ENCODE measurements at regions not wholly inside any gene's neighbourhood (a gene's known extent, or its start where the extent isn't known, plus 50 kb on each side); places are given as distances from the start of the nearest gene placed in this dataset.

GRCh38 chr1:200275415-200275814 lies 134.4 kb downstream of the ZNF281 start (continued):
- no peak for TF ChIP-seq ZNF225 (CRISPR knock-in tag; IDR thresholded peaks at IDR 0.05)
- no peak for TF ChIP-seq SMYD3 (CRISPR knock-in tag; IDR thresholded peaks at IDR 0.05)
- peak; percentile 74 for TF ChIP-seq PAXIP1 (CRISPR knock-in tag; conservative IDR thresholded peaks at IDR 0.05)
- TF ChIP-seq MEIS2 (CRISPR knock-in tag; IDR thresholded peaks at IDR 0.05) = no peak
- TF ChIP-seq SNAPC4 (CRISPR knock-in tag; IDR thresholded peaks at IDR 0.05) = no peak
- no peak for TF ChIP-seq SCMH1 (CRISPR knock-in tag; IDR thresholded peaks at IDR 0.05; ENCODE audit: borderline replicate concordance)
- TF ChIP-seq FOXA1 (IDR thresholded peaks at IDR 0.05) = no peak
- TF ChIP-seq FOXA1 (CRISPR knock-in tag; IDR thresholded peaks at IDR 0.05) = peak; percentile 73
- TF ChIP-seq MBD4 (IDR thresholded peaks at IDR 0.05; ENCODE audit: borderline replicate concordance, low read length) = no peak
- no peak for TF ChIP-seq PBX2 (CRISPR knock-in tag; IDR thresholded peaks at IDR 0.05)
- TF ChIP-seq ZNF24 (IDR thresholded peaks at IDR 0.05) = no peak
- TF ChIP-seq ZNF674 (CRISPR knock-in tag; IDR thresholded peaks at IDR 0.05; ENCODE audit: low read depth) = no peak
- TF ChIP-seq ZNF362 (CRISPR knock-in tag; IDR thresholded peaks at IDR 0.05; ENCODE audit: borderline replicate concordance) = no peak
- no peak for TF ChIP-seq DPF2 (CRISPR knock-in tag; IDR thresholded peaks at IDR 0.05; ENCODE audit: borderline replicate concordance, low read depth)
- TF ChIP-seq ZNF580 (CRISPR knock-in tag; IDR thresholded peaks at IDR 0.05; ENCODE audit: borderline replicate concordance, low read depth) = no peak
- TF ChIP-seq MATR3 (CRISPR knock-in tag; IDR thresholded peaks at IDR 0.05) = no peak
- TF ChIP-seq ADNP (CRISPR knock-in tag; IDR thresholded peaks at IDR 0.05) = no peak
- no peak for TF ChIP-seq ZNF546 (CRISPR knock-in tag; conservative IDR thresholded peaks at IDR 0.05)
- TF ChIP-seq FOXP1 (IDR thresholded peaks at IDR 0.05) = no peak
- peak; percentile 84 for TF ChIP-seq FOXP1 (CRISPR knock-in tag; IDR thresholded peaks at IDR 0.05)
- TF ChIP-seq ZNF12 (CRISPR knock-in tag; IDR thresholded peaks at IDR 0.05) = no peak
- TF ChIP-seq ZFP82 (CRISPR knock-in tag; IDR thresholded peaks at IDR 0.05; ENCODE audit: borderline replicate concordance) = no peak
- TF ChIP-seq SRF (IDR thresholded peaks at IDR 0.05; ENCODE audit: low read depth, low read length) = no peak

Measured in HepG2 (cell line).